ENCODE measurements at regions not wholly inside any gene's neighbourhood (a gene's known extent, or its start where the extent isn't known, plus 50 kb on each side); places are given as distances from the start of the nearest gene placed in this dataset.

DNA sequence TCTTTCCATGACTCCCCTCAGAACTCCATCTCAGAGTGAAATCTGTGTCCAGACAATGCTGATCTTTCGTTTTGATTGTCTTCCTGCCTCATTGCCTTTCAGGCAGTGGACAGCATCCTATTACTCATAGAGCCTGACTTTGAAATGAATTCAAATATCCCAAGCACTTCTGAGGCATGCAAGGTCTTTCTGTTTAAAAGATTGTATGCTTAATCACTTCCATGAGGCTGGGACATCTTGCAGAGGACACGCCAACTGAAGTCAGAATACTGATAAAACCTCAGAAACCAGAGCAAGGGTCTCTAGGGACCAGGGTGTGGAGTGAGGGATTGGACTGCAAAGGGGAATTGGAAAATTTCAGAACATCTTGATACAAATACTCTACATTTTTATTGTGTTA, 836.5 kb upstream of the ID2 start:
- WGBS = 80% methylated on average over 2 of the region's 2 CpGs
- TF ChIP-seq JUND (IDR thresholded peaks at IDR 0.05) = no peak
- no peak for TF ChIP-seq TAF1 (conservative IDR thresholded peaks at IDR 0.05)
- no peak for TF ChIP-seq SP1 (IDR thresholded peaks at IDR 0.05)
- TF ChIP-seq YY1 (IDR thresholded peaks at IDR 0.05) = no peak
- TF ChIP-seq, protein P1, sequence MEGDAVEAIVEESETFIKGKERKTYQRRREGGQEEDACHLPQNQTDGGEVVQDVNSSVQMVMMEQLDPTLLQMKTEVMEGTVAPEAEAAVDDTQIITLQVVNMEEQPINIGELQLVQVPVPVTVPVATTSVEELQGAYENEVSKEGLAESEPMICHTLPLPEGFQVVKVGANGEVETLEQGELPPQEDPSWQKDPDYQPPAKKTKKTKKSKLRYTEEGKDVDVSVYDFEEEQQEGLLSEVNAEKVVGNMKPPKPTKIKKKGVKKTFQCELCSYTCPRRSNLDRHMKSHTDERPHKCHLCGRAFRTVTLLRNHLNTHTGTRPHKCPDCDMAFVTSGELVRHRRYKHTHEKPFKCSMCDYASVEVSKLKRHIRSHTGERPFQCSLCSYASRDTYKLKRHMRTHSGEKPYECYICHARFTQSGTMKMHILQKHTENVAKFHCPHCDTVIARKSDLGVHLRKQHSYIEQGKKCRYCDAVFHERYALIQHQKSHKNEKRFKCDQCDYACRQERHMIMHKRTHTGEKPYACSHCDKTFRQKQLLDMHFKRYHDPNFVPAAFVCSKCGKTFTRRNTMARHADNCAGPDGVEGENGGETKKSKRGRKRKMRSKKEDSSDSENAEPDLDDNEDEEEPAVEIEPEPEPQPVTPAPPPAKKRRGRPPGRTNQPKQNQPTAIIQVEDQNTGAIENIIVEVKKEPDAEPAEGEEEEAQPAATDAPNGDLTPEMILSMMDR (IDR thresholded peaks at IDR 0.05; ENCODE audit: low read depth, low read length, missing input control) = no peak
- no peak for TF ChIP-seq HNF4A (conservative IDR thresholded peaks at IDR 0.05)
- TF ChIP-seq, protein P2, sequence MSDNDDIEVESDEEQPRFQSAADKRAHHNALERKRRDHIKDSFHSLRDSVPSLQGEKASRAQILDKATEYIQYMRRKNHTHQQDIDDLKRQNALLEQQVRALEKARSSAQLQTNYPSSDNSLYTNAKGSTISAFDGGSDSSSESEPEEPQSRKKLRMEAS (IDR thresholded peaks at IDR 0.05) = no peak
- no peak for TF ChIP-seq EGR1 (IDR thresholded peaks at IDR 0.05; ENCODE audit: low read depth in 2 of 2)
- TF ChIP-seq GABPA (IDR thresholded peaks at IDR 0.05 in 1 of 2, conservative IDR thresholded peaks at IDR 0.05 in 1 of 2) = no peak
- no peak for TF ChIP-seq RXRA (IDR thresholded peaks at IDR 0.05)
- TF ChIP-seq, protein P3, sequence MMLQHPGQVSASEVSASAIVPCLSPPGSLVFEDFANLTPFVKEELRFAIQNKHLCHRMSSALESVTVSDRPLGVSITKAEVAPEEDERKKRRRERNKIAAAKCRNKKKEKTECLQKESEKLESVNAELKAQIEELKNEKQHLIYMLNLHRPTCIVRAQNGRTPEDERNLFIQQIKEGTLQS (IDR thresholded peaks at IDR 0.05) = no peak
- TF ChIP-seq HNF4G (IDR thresholded peaks at IDR 0.05) = no peak
- no peak for TF ChIP-seq NR2F2 (IDR thresholded peaks at IDR 0.05)
- TF ChIP-seq FOXA2 (IDR thresholded peaks at IDR 0.05) = no peak
- no peak for TF ChIP-seq FOXA1 (IDR thresholded peaks at IDR 0.05)
- TF ChIP-seq, protein P4, sequence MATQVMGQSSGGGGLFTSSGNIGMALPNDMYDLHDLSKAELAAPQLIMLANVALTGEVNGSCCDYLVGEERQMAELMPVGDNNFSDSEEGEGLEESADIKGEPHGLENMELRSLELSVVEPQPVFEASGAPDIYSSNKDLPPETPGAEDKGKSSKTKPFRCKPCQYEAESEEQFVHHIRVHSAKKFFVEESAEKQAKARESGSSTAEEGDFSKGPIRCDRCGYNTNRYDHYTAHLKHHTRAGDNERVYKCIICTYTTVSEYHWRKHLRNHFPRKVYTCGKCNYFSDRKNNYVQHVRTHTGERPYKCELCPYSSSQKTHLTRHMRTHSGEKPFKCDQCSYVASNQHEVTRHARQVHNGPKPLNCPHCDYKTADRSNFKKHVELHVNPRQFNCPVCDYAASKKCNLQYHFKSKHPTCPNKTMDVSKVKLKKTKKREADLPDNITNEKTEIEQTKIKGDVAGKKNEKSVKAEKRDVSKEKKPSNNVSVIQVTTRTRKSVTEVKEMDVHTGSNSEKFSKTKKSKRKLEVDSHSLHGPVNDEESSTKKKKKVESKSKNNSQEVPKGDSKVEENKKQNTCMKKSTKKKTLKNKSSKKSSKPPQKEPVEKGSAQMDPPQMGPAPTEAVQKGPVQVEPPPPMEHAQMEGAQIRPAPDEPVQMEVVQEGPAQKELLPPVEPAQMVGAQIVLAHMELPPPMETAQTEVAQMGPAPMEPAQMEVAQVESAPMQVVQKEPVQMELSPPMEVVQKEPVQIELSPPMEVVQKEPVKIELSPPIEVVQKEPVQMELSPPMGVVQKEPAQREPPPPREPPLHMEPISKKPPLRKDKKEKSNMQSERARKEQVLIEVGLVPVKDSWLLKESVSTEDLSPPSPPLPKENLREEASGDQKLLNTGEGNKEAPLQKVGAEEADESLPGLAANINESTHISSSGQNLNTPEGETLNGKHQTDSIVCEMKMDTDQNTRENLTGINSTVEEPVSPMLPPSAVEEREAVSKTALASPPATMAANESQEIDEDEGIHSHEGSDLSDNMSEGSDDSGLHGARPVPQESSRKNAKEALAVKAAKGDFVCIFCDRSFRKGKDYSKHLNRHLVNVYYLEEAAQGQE (IDR thresholded peaks at IDR 0.05) = no peak
- TF ChIP-seq, protein P5, sequence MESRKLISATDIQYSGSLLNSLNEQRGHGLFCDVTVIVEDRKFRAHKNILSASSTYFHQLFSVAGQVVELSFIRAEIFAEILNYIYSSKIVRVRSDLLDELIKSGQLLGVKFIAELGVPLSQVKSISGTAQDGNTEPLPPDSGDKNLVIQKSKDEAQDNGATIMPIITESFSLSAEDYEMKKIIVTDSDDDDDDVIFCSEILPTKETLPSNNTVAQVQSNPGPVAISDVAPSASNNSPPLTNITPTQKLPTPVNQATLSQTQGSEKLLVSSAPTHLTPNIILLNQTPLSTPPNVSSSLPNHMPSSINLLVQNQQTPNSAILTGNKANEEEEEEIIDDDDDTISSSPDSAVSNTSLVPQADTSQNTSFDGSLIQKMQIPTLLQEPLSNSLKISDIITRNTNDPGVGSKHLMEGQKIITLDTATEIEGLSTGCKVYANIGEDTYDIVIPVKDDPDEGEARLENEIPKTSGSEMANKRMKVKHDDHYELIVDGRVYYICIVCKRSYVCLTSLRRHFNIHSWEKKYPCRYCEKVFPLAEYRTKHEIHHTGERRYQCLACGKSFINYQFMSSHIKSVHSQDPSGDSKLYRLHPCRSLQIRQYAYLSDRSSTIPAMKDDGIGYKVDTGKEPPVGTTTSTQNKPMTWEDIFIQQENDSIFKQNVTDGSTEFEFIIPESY (IDR thresholded peaks at IDR 0.05) = no peak
- Histone ChIP-seq H3K4me1 (ENCODE audit: control insufficient read depth in 4 of 4, insufficient read depth in 4 of 4, low read length in 3 of 4) (no peaks in the 10 kb centered on the region), H3K9me3 (ENCODE audit: control insufficient read depth in 4 of 4, low read length in 3 of 4) (no peaks in the 10 kb centered on the region), H3K27me3 (ENCODE audit: control insufficient read depth in 4 of 4, insufficient read depth in 4 of 4, low read length in 3 of 4) (no peaks in the 10 kb centered on the region), H3K9ac (ENCODE audit: low read depth in 1 of 2, low read length in 2 of 2) (no peak overlapping the region), H3K27ac (ENCODE audit: low read depth in 1 of 2, low read length in 2 of 2) (no peak overlapping the region), H3K4me3 (ENCODE audit: low read depth in 1 of 3, low read length in 3 of 3) (no peak overlapping the region), H3K36me3 (ENCODE audit: control insufficient read depth in 4 of 4, insufficient read depth in 3 of 4, low read depth in 1 of 4, low read length in 3 of 4) (no peaks in the 10 kb centered on the region)
- DNase-seq (ENCODE audit: low spot score) = no peak

DNA sequence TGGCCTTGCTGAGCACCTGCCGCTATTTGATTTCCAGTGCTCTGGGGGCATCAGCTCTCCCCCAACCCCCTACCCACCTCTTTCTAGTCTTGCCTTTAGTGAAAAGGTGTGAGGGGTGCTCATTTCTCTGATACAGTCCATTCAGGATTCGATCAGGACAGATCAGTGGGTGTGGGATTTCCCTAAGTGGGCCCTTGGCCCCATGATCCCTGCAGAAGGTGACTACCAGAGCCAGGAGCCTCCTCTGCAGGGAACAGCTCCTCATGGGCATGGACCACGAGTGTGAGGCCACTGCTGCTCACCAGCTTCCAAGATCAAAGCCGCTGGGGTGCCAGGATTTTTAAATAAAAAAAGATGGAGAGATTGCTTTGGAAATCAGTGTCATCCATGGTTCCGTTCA, 835.2 kb upstream of the ID2 start:
- no peaks in the 10 kb centered on the region for H3K4me1 ChIP-seq (ENCODE audit: control insufficient read depth in 4 of 4, insufficient read depth in 4 of 4, low read length in 3 of 4)
- 92% methylated on average over 5 of the region's 5 CpGs for WGBS
- H3K27ac ChIP-seq (ENCODE audit: low read depth in 1 of 2, low read length in 2 of 2) = no peak overlapping the region
- no peak overlapping the region for H3K9ac ChIP-seq (ENCODE audit: low read depth in 1 of 2, low read length in 2 of 2)
- H3K36me3 ChIP-seq (ENCODE audit: control insufficient read depth in 4 of 4, insufficient read depth in 3 of 4, low read depth in 1 of 4, low read length in 3 of 4) = no peaks in the 10 kb centered on the region
- H3K27me3 ChIP-seq (ENCODE audit: control insufficient read depth in 4 of 4, insufficient read depth in 4 of 4, low read length in 3 of 4) = no peaks in the 10 kb centered on the region
- H3K9me3 ChIP-seq (ENCODE audit: control insufficient read depth in 4 of 4, low read length in 3 of 4) = no peaks in the 10 kb centered on the region
- DNase-seq (ENCODE audit: low spot score) = no peak
- no peak overlapping the region for H3K4me3 ChIP-seq (ENCODE audit: low read depth in 1 of 3, low read length in 3 of 3)
- TF ChIP-seq, protein P2 (IDR thresholded peaks at IDR 0.05) = no peak
- no peak for TF ChIP-seq FOXA2 (IDR thresholded peaks at IDR 0.05)
- no peak for TF ChIP-seq NR2F2 (IDR thresholded peaks at IDR 0.05)
- no peak for TF ChIP-seq RXRA (IDR thresholded peaks at IDR 0.05)
- TF ChIP-seq, protein P4 (IDR thresholded peaks at IDR 0.05) = no peak
- no peak for TF ChIP-seq FOXA1 (IDR thresholded peaks at IDR 0.05)
- TF ChIP-seq, protein P1 (IDR thresholded peaks at IDR 0.05; ENCODE audit: low read depth, low read length, missing input control) = no peak
- no peak for TF ChIP-seq RAD21 (IDR thresholded peaks at IDR 0.05)
